GM21619 (cell line): ENCODE measurements at regions not wholly inside any gene's neighbourhood (a gene's known extent, or its start where the extent isn't known, plus 50 kb on each side); places are given as distances from the start of the nearest gene placed in this dataset.
"Not testable (repeated sequence)": the region's sequence is repeated elsewhere in the genome, so short reads cannot be mapped to it uniquely, and the experiment has no call there.

ENCODE experiments used
- ATAC-seq: cut with Tn5 transposase; IDR thresholded peaks from one replicate; pipeline ENCODE4 v1.9.1; 2021; ENCODE audit not compliant: unreplicated experiment

- ATAC-seq: not testable (repeated sequence)
Observed at GRCh38 chr4:49226216-49226866, 240.3 kb downstream of the CWH43 start.

- not testable (repeated sequence) for ATAC-seq
Observed at GRCh38 chr4:49227941-49228340, 241.9 kb downstream of the CWH43 start.

- not testable (repeated sequence) for ATAC-seq
Observed at GRCh38 chr4:49229243-49229642, 243.2 kb downstream of the CWH43 start.

- ATAC-seq: not testable (repeated sequence)
Observed at GRCh38 chr4:49229713-49230112, 243.6 kb downstream of the CWH43 start.

GRCh38 chr4:49233346-49233745 is 247.3 kb downstream of the CWH43 start:
- ATAC-seq: not testable (repeated sequence)

- not testable (repeated sequence) for ATAC-seq
Observed at GRCh38 chr4:49233749-49234148, 247.7 kb downstream of the CWH43 start.

- not testable (repeated sequence) for ATAC-seq
Observed at GRCh38 chr4:49234382-49234781, 248.3 kb downstream of the CWH43 start.

GRCh38 chr4:49235413-49236160 is 249.5 kb downstream of the CWH43 start:
- ATAC-seq: not testable (repeated sequence)

- not testable (repeated sequence) for ATAC-seq
Observed at GRCh38 chr4:49236474-49236873, 250.4 kb downstream of the CWH43 start.

GRCh38 chr4:49241295-49241694 is 255.2 kb downstream of the CWH43 start:
- not testable (repeated sequence) for ATAC-seq

- ATAC-seq: not testable (repeated sequence)
Observed at GRCh38 chr4:49262786-49263185, 276.7 kb downstream of the CWH43 start.

- not testable (repeated sequence) for ATAC-seq
Observed at GRCh38 chr4:49270435-49270834, 284.4 kb downstream of the CWH43 start.

- not testable (repeated sequence) for ATAC-seq
Observed at GRCh38 chr4:49270912-49271311, 284.8 kb downstream of the CWH43 start.

- not testable (repeated sequence) for ATAC-seq
Observed at GRCh38 chr4:49285905-49286304, 299.8 kb downstream of the CWH43 start.

GRCh38 chr4:49286926-49287745 is 301.1 kb downstream of the CWH43 start:
- not testable (repeated sequence) for ATAC-seq

GRCh38 chr4:49287893-49288292 is 301.8 kb downstream of the CWH43 start:
- not testable (repeated sequence) for ATAC-seq

GRCh38 chr4:49288796-49289195 is 302.7 kb downstream of the CWH43 start:
- ATAC-seq: not testable (repeated sequence)

- not testable (repeated sequence) for ATAC-seq
Observed at GRCh38 chr4:49314815-49315214, 328.7 kb downstream of the CWH43 start.

- not testable (repeated sequence) for ATAC-seq
Observed at GRCh38 chr4:49320725-49321410, 334.8 kb downstream of the CWH43 start.

- not testable (repeated sequence) for ATAC-seq
Observed at GRCh38 chr4:49321511-49322300, 335.6 kb downstream of the CWH43 start.
